ENCODE measurements at regions not wholly inside any gene's neighbourhood (a gene's known extent, or its start where the extent isn't known, plus 50 kb on each side); places are given as distances from the start of the nearest gene placed in this dataset.

DNA sequence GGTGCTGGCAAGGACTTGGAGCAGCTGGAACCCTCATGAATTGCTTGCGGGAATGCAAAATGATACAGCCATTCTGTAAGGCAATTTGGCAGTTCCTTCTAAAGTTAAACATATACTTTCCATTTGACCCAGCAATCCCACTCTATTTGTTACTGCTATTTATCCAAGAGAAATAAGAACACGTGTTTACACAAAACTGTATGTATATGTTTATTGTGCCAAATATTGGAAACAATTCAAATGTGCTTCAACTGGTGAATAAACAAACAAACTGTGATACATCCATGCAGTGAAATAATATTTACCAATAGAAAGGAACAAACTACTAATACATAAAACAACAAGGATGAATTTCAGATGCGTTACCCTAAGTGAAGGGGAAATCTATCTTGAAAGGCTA is 60.0 kb upstream of the NTRK3 start:
- no peak overlapping the region for H3K4me3 ChIP-seq (ENCODE audit: low read depth, low read length)
- POLR2A ChIA-PET, result no interaction called here
- TF ChIP-seq, protein P1, sequence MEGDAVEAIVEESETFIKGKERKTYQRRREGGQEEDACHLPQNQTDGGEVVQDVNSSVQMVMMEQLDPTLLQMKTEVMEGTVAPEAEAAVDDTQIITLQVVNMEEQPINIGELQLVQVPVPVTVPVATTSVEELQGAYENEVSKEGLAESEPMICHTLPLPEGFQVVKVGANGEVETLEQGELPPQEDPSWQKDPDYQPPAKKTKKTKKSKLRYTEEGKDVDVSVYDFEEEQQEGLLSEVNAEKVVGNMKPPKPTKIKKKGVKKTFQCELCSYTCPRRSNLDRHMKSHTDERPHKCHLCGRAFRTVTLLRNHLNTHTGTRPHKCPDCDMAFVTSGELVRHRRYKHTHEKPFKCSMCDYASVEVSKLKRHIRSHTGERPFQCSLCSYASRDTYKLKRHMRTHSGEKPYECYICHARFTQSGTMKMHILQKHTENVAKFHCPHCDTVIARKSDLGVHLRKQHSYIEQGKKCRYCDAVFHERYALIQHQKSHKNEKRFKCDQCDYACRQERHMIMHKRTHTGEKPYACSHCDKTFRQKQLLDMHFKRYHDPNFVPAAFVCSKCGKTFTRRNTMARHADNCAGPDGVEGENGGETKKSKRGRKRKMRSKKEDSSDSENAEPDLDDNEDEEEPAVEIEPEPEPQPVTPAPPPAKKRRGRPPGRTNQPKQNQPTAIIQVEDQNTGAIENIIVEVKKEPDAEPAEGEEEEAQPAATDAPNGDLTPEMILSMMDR (IDR thresholded peaks at IDR 0.05; ENCODE audit: insufficient read depth, low read length, missing control alignments), result no peak
- no peak for DNase-seq (ENCODE audit: low read depth, low spot score)
- CTCF ChIA-PET, result no interaction called here

DNA sequence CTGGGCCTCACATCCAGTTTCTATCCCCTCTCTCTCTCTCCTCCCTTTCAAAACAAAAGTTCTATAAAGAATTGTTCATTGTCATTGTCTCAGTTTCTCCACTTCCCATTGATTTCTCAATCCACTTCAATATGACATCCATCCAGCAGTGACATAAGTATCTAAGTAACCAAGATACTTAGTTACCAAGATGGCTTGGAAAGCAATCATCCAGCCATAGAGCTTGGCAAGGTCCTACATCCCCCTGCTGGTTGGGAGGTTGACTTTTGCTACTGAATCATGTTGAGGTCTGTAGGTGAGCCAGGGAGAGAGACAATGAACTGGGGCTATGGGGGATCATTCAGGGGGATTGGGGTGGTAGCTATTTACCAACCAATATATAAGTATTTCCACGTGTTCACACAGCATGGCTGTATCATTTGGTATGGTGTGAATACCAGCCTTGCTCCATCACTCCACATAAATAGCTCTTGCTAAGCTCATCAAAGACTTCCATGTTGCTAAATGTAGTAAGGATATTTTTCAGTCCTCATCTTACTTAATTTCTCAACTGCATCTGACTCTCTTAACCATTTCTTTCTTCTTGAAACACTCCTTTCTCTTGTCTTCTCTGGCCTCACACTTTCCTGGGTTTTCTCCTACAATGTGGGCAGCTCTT is 58.8 kb upstream of the NTRK3 start:
- TF ChIP-seq, protein P1 (IDR thresholded peaks at IDR 0.05; ENCODE audit: insufficient read depth, low read length, missing control alignments), result no peak
- ChIA-PET POLR2A (no interaction called here), CTCF (interaction anchor here (1.0 kb wide), 1 partner anchor 41 kb away, joined by 6 read pairs; no protein-coding TSS in a partner anchor)
- no peak for DNase-seq (ENCODE audit: low read depth, low spot score)
- H3K4me3 ChIP-seq (ENCODE audit: low read depth, low read length), result no peak overlapping the region

DNA sequence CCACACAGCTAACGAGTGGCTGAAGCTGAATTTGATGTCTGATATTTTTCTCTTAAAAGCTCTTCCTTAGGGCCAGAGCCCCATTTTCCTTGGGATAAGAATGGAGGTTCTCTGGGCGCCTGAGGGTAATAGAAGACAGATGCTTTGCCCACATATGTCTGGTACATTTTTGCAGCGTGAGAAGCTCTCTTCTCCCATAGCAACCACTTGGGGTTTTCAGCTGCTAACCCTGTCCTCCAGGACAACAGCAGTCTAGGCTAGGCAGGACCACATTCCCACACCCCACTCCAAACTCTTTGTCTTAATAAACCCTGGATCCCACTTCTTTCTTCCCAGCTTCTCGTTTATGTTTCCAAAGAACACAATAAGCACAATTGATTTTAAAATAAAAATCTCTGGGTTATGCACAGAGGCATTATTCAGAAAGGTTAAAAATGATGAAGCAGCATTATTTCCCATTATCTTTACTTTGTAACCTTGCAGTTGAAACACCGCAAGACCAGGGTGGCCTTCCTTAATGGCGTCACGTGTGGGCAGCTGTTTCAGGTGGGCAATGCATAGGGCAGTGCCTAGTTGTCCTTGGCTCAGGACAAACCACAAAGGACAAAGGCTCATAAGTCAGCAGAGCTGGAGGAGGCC is 56.5 kb upstream of the NTRK3 start:
- no peak overlapping the region for H3K4me3 ChIP-seq (ENCODE audit: low read depth, low read length)
- ChIA-PET CTCF (interaction anchor here (0.9 to 2.2 kb wide), 9 partner anchors 9 to 142 kb away, joined by 3 to 12 read pairs (median 3); no protein-coding TSS in a partner anchor), POLR2A (interaction anchor here (1.0 kb wide), 1 partner anchor 11 kb away, joined by 3 read pairs; no protein-coding TSS in a partner anchor)
- peak; percentile 36 for DNase-seq (ENCODE audit: low read depth, low spot score)
- TF ChIP-seq, protein P1 (IDR thresholded peaks at IDR 0.05; ENCODE audit: insufficient read depth, low read length, missing control alignments), result no peak

DNA sequence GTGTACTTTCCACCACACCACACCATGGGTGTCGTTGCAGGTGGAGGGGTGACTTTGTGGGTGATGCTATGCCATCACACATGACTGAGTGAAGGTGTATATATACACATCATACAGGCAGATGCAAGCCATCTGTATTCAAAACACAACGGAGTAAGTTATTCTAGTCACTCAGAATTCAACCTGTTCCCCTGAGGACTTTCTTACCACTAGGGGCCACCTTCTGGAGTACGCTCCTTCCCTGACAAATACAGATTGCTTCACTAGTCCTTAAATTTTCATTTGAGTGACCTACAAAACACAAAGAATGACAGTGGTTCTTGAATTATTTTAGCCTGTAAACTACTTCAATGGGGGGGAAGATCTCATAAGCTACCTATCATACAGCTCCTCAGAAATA is 52.8 kb upstream of the NTRK3 start:
- DNase-seq (ENCODE audit: low read depth, low spot score), result no peak
- ChIA-PET CTCF (no interaction called here), POLR2A (no interaction called here)
- H3K4me3 ChIP-seq (ENCODE audit: low read depth, low read length), result no peak overlapping the region
- TF ChIP-seq, protein P1 (IDR thresholded peaks at IDR 0.05; ENCODE audit: insufficient read depth, low read length, missing control alignments), result no peak

DNA sequence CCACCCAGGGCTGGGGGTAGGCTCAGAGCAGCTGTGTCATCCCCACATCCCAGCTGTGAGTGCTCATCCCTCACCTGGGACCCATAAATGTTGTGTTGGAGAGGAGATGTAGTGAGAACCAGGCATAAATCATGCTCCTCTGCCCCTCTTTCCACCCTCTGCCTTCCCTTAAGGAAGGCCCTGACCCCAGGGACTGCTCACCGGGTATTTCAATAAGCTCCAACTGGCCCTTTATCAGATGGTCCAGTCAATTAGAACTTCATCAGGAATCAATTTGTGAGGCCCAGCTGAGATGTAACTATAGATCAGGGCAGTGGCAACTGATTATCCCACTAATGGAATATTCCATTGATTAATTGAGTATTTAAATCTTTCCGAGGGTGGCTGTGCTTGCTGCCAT is 50.8 kb upstream of the NTRK3 start:
- CTCF ChIA-PET, result interaction anchor here (1.8 kb wide), 1 partner anchor 143 kb away, joined by 6 read pairs; no protein-coding TSS in a partner anchor
- POLR2A ChIA-PET, result no interaction called here
- DNase-seq (ENCODE audit: low read depth, low spot score), result no peak
- TF ChIP-seq, protein P1 (IDR thresholded peaks at IDR 0.05; ENCODE audit: insufficient read depth, low read length, missing control alignments), result no peak
- no peak overlapping the region for H3K4me3 ChIP-seq (ENCODE audit: low read depth, low read length)

Data from AG04449 (cell line).